Peyer's patch (tissue), 4 donors: ENCODE measurements at regions not wholly inside any gene's neighbourhood (a gene's known extent, or its start where the extent isn't known, plus 50 kb on each side); places are given as distances from the start of the nearest gene placed in this dataset.

Experiments used
- POLR2A ChIP-seq, 2 donors: fragments of 450-650 bp; IDR thresholded peaks; one replicate each; pipeline ENCODE4 v1.5.1; 2017; ENCODE audit warnings: antibody characterized with exemption in 2 of 2, mild to moderate bottlenecking in 2 of 2, moderate library complexity in 2 of 2
- TF ChIP-seq, protein P1 (sequence below), 6 experiments: fragments of 450-650 bp in 4 of 6; fragments of 200-600 bp in 2 of 6; sonication (generic) in 1 of 6; IDR thresholded peaks; one replicate each; pipeline ENCODE4 v1.5.1; 2017 to 2019; ENCODE audit warnings: antibody characterized with exemption in 6 of 6, mild to moderate bottlenecking in 3 of 6, moderate library complexity in 1 of 6

DNA sequence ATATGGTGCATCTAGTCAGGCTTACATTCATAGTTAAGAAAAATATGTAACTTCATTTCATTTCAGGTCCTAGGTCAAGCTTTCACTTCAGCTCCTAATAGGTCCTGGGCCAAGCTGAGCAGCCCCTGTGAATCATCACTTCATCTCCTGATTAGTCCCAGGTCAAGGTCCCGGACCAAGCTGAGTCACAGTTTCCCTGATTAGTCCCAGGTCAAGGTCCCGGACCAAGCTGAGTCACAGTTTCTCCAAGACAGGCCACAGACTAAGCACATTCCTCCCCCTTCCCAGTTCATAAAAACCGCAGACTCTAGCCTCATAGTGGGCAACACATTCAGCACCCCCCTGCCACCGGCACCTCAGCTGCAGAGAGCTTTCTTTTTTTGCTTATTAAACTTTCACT lies 1331.8 kb downstream of the PCDH19 start:
- no peak for TF ChIP-seq POLR2A (IDR thresholded peaks at IDR 0.05)
- TF ChIP-seq, protein P1, sequence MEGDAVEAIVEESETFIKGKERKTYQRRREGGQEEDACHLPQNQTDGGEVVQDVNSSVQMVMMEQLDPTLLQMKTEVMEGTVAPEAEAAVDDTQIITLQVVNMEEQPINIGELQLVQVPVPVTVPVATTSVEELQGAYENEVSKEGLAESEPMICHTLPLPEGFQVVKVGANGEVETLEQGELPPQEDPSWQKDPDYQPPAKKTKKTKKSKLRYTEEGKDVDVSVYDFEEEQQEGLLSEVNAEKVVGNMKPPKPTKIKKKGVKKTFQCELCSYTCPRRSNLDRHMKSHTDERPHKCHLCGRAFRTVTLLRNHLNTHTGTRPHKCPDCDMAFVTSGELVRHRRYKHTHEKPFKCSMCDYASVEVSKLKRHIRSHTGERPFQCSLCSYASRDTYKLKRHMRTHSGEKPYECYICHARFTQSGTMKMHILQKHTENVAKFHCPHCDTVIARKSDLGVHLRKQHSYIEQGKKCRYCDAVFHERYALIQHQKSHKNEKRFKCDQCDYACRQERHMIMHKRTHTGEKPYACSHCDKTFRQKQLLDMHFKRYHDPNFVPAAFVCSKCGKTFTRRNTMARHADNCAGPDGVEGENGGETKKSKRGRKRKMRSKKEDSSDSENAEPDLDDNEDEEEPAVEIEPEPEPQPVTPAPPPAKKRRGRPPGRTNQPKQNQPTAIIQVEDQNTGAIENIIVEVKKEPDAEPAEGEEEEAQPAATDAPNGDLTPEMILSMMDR (IDR thresholded peaks at IDR 0.05) = no peak
